Psoas muscle (tissue), 7 donors: ENCODE measurements at regions not wholly inside any gene's neighbourhood (a gene's known extent, or its start where the extent isn't known, plus 50 kb on each side); places are given as distances from the start of the nearest gene placed in this dataset.
"Not testable (repeated sequence)": the region's sequence is repeated elsewhere in the genome, so short reads cannot be mapped to it uniquely, and the experiment has no call there.

Source experiments
- ATAC-seq, 4 donors: fragments of 200-7000 bp; cut with Tn5 transposase; one replicate each; pipeline ENCODE4 v1.9.1; 2020; ENCODE audit warnings: moderate library complexity in 3 of 4, mild to moderate bottlenecking in 2 of 4
- DNase-seq, 2 donors: peaks; one replicate each; pipeline ENCODE4 v3.0.0-alpha.2; 2020
- H3K27ac ChIP-seq: fragments of 200-600 bp; one replicate; pipeline ENCODE4 v1.8.0; 2022
- H3K27me3 ChIP-seq, 3 donors: fragments of 200-600 bp in 1 of 3; one replicate each; pipeline versions ENCODE4 v1.6.1 to v1.8.0; 2013 to 2022; ENCODE audit warnings: low read length in 2 of 3, mild to moderate bottlenecking in 2 of 3, moderate library complexity in 1 of 3; ENCODE audit not compliant: insufficient read depth in 3 of 3
- H3K36me3 ChIP-seq, 2 donors: fragments of 200-600 bp in 1 of 2; one replicate each; pipeline versions ENCODE4 v1.6.1 to v1.8.0; 2013 to 2022; ENCODE audit warnings: low read depth in 1 of 2, mild to moderate bottlenecking in 1 of 2, moderate library complexity in 1 of 2; ENCODE audit not compliant: insufficient read depth in 1 of 2
- H3K4me1 ChIP-seq: fragments of 200-600 bp; one replicate; pipeline ENCODE4 v1.8.0; 2022
- H3K4me3 ChIP-seq: fragments of 200-600 bp; one replicate; pipeline ENCODE4 v1.8.0; 2022; ENCODE audit warnings: mild to moderate bottlenecking
- H3K9me3 ChIP-seq: fragments of 200-600 bp; one replicate; pipeline ENCODE4 v1.8.0; 2022
- WGBS, 3 donors: extraction: QIAGEN DNeasy Blood & Tissue Kit; methylation state at CpG; one replicate each; pipeline versions ENCODE4 v1.1.6 to v1.1.7; 2013; 5-methylcytosine and 5-hydroxymethylcytosine counted together
- intact Hi-C, 2 donors: fragments of 100-400 bp; cut with DNase I; formaldehyde crosslinking; loops; one replicate each; pipeline versions ENCODE4 v1.11.0 to v1.14.2; 2022
- TF ChIP-seq, protein P1 (sequence below): fragments of 200-600 bp; IDR thresholded peaks from one replicate; pipeline ENCODE4 v1.8.0; 2022; ENCODE audit warnings: antibody characterized with exemption
- donor health status: healthy with polysubstance abuse.
- donor health status: DM: no; HTN: no; CAD: no; lungs with moderate emphysema.
- donor health status: Bipolar disorder and iron deficiency.
- donor health status: healthy.
- donor health status: DM: yes; HTN: yes; CAD: no.
- donor health status: DM: no; HTN: no; CAD: no.
- donor health status: DM: yes; HTN: yes; CAD: no.

- Histone ChIP-seq H3K27me3 (no peaks in the 10 kb centered on the region), H3K27ac (no peak overlapping the region), H3K9me3 (no peaks in the 10 kb centered on the region), H3K4me3 (no peak overlapping the region), H3K4me1 (no peaks in the 10 kb centered on the region), H3K36me3 (no peaks in the 10 kb centered on the region)
- no peak for ATAC-seq
- intact Hi-C loops: no loop called here
- no peak for DNase-seq
- 21 to 52% (median 32%) methylated on average over 3 of the region's 3 CpGs for WGBS, 3 donors
- TF ChIP-seq, protein P1, sequence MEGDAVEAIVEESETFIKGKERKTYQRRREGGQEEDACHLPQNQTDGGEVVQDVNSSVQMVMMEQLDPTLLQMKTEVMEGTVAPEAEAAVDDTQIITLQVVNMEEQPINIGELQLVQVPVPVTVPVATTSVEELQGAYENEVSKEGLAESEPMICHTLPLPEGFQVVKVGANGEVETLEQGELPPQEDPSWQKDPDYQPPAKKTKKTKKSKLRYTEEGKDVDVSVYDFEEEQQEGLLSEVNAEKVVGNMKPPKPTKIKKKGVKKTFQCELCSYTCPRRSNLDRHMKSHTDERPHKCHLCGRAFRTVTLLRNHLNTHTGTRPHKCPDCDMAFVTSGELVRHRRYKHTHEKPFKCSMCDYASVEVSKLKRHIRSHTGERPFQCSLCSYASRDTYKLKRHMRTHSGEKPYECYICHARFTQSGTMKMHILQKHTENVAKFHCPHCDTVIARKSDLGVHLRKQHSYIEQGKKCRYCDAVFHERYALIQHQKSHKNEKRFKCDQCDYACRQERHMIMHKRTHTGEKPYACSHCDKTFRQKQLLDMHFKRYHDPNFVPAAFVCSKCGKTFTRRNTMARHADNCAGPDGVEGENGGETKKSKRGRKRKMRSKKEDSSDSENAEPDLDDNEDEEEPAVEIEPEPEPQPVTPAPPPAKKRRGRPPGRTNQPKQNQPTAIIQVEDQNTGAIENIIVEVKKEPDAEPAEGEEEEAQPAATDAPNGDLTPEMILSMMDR: no peak
These were observed 309.6 kb upstream of the TMTC4 start for GRCh38 chr13:100984085-100984705.

DNA sequence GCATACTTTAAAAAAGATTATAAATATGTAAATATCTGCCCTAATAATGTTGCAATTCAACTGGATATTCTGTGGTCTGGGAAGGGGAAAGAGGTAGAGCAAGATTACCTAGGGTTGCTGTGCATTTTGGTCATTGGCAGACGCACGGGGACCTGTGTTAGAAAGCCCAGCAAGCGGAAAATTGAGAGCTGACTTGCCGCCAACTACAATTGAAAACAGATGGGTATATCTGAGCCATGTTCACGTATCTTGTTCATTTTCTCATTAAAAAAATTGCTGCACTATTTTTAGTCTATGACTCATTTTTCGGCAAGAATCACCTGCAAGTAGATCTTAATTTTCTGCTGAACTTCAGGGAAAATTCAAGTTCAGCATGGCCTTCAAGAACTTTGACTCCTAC lies 308.5 kb upstream of the TMTC4 start:
- DNase-seq (no peak), ATAC-seq (no peak)
- H3K27me3 ChIP-seq: no peaks in the 10 kb centered on the region
- TF ChIP-seq, protein P1: no peak
- WGBS, 3 donors: 34 to 52% (median 36%) methylated on average over 6 of the region's 6 CpGs
- H3K27ac ChIP-seq: no peak overlapping the region
- no peaks in the 10 kb centered on the region for H3K4me1 ChIP-seq
- H3K4me3 ChIP-seq: no peak overlapping the region
- no peaks in the 10 kb centered on the region for H3K9me3 ChIP-seq
- no peaks in the 10 kb centered on the region for H3K36me3 ChIP-seq
- intact Hi-C loops: no loop called here

GRCh38 chr13:100980171-100980570 lies 305.6 kb upstream of the TMTC4 start:
- Histone ChIP-seq H3K27me3 (no peaks in the 10 kb centered on the region), H3K36me3 (no peaks in the 10 kb centered on the region), H3K4me3 (no peak overlapping the region), H3K27ac (no peak overlapping the region), H3K4me1 (no peaks in the 10 kb centered on the region), H3K9me3 (no peaks in the 10 kb centered on the region)
- intact Hi-C loops: no loop called here
- ATAC-seq (no peak), DNase-seq (no peak)
- TF ChIP-seq, protein P1: no peak

GRCh38 chr13:100977841-100978240 lies 303.2 kb upstream of the TMTC4 start:
- intact Hi-C loops: no loop called here
- 78 to 82% (median 81%) methylated on average over 7 of the region's 7 CpGs for WGBS, 3 donors
- DNase-seq (no peak), ATAC-seq (no peak)
- H3K4me3 ChIP-seq: no peak overlapping the region
- no peaks in the 10 kb centered on the region for H3K36me3 ChIP-seq
- no peaks in the 10 kb centered on the region for H3K9me3 ChIP-seq
- TF ChIP-seq, protein P1: no peak
- H3K27ac ChIP-seq: no peak overlapping the region
- no peaks in the 10 kb centered on the region for H3K27me3 ChIP-seq
- no peaks in the 10 kb centered on the region for H3K4me1 ChIP-seq

DNA sequence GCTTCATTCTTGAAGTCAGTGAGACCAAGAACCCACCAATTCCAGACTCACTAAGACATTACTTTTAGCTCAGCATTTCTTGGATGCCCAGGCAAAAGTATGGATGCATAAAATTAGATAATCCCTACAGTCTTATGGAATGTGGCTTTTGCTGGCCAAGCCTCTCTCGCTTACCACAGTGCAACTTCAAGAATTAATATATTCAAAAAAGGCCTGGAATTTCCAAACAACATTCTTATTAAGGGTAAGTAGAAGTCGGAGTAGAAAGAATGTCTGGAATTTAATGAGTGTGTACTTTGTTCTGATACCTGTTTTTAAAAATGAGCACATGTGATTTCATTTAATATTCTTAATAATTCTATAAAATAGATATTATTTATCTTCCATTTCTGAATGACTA lies 302.4 kb upstream of the TMTC4 start:
- H3K27ac ChIP-seq: no peak overlapping the region
- TF ChIP-seq, protein P1: no peak
- WGBS, 3 donors: 31 to 44% (median 36%) methylated on average over 2 of the region's 2 CpGs
- no peak for DNase-seq
- no peaks in the 10 kb centered on the region for H3K27me3 ChIP-seq
- intact Hi-C loops: no loop called here
- no peaks in the 10 kb centered on the region for H3K4me1 ChIP-seq
- no peaks in the 10 kb centered on the region for H3K9me3 ChIP-seq
- ATAC-seq: no peak
- H3K36me3 ChIP-seq: no peaks in the 10 kb centered on the region
- no peak overlapping the region for H3K4me3 ChIP-seq

GRCh38 chr13:100975666-100976065 lies 301.1 kb upstream of the TMTC4 start:
- H3K9me3 ChIP-seq, H3K4me1 ChIP-seq, H3K27me3 ChIP-seq, H3K4me3 ChIP-seq, DNase-seq, intact Hi-C loops, H3K36me3 ChIP-seq, H3K27ac ChIP-seq, ATAC-seq: not testable (repeated sequence)
- WGBS, 3 donors: 71 to 82% (median 78%) methylated on average over 14 to 31 of the region's 31 CpGs
